Left colon (tissue), 2 donors: ENCODE measurements at regions not wholly inside any gene's neighbourhood (a gene's known extent, or its start where the extent isn't known, plus 50 kb on each side); places are given as distances from the start of the nearest gene placed in this dataset.

ENCODE experiments used
- ATAC-seq: fragments of 200-7000 bp; cut with Tn5 transposase; one replicate; pipeline ENCODE4 v1.9.1; 2020; ENCODE audit warnings: mild to moderate bottlenecking, moderate library complexity
- DNase-seq, 2 donors: peaks; one replicate each; pipeline ENCODE4 v3.0.0-alpha.2; 2020
- intact Hi-C, 2 donors: fragments of 100-400 bp; cut with DNase I in 1 of 2; cut with micrococcal nuclease in 1 of 2; formaldehyde crosslinking; loops; one replicate each; pipeline versions ENCODE4 v1.11.2 to v1.14.0; 2022; cut with DNase I, micrococcal nuclease
- donor health status: DM: no; HTN: no; CAD: no.
- donor health status: DM: yes; HTN: yes; CAD: no.

- intact Hi-C loops = no loop called here
- ATAC-seq (no peak), DNase-seq (no peak)
Measured at GRCh38 chr20:10763112-10763511, 89.3 kb upstream of the JAG1 start.

GRCh38 chr20:10769700-10770099 is 95.9 kb upstream of the JAG1 start:
- DNase-seq = no peak
- intact Hi-C loops = no loop called here
- no peak for ATAC-seq

- ATAC-seq (no peak), DNase-seq (no peak)
- intact Hi-C loops = no loop called here
Measured at GRCh38 chr20:10770753-10771152, 97.0 kb upstream of the JAG1 start.

- ATAC-seq (no peak), DNase-seq (no peak)
- intact Hi-C loops = no loop called here
Measured at GRCh38 chr20:10771435-10772140, 97.8 kb upstream of the JAG1 start.

GRCh38 chr20:10774357-10774943 is 100.7 kb upstream of the JAG1 start:
- ATAC-seq (no peak), DNase-seq (no peak)
- intact Hi-C loops = no loop called here

DNA sequence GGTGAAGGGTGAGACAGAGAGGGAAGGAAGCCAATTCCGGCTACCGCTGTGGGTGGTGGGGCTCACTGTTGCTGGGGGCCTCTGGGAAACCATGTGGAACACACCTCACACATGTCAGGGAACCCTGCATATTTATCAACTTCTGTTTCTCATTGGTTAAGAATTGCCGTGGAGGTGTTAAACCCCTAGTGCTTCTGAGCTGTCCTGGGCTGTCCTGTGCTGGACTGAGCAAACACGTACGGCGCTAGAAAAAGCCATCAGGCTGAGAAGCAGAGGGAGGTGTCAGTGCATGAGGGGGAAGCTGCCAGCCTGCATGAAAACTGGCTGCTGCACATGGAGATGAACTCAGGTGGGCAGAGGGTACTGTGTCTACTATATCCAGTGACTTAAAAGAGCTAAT is 103.9 kb upstream of the JAG1 start:
- ATAC-seq (no peak), DNase-seq (no peak)

GRCh38 chr20:10779911-10780310 is 106.1 kb upstream of the JAG1 start:
- DNase-seq (no peak), ATAC-seq (no peak)

More for the DNA sequence above, 103.9 kb upstream of the JAG1 start:
- intact Hi-C loops = no loop called here

GRCh38 chr20:10780901-10781300 is 107.1 kb upstream of the JAG1 start:
- DNase-seq (no peak), ATAC-seq (no peak)
- intact Hi-C loops = no loop called here

More at GRCh38 chr20:10779911-10780310, 106.1 kb upstream of the JAG1 start:
- intact Hi-C loops = no loop called here

DNA sequence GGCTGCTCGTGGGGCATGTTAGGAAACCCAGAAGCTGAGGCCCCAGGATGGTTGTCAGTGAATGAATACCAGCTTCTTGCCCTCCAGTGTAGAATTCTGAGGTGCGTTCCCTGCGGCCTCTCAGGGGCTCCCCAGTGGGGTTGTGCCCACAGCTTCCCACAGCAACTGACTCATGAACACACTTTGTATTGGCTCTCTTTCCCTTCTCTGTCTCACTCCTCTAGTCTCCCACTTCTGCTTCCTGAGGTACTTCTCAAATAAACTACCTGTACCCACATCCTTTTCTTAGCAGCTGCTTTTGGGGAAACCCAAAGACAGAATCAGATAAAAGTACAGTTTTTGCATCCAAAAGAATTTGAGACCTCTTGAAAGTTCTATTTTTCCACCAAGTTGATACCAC is 107.7 kb upstream of the JAG1 start:
- no peak for DNase-seq
- intact Hi-C loops = no loop called here
- no peak for ATAC-seq

- DNase-seq = no peak
- peak; percentile 85 for ATAC-seq
Measured at GRCh38 chr20:10783707-10784553, 110.1 kb upstream of the JAG1 start.

GRCh38 chr20:10784554-10785183 is 110.9 kb upstream of the JAG1 start:
- intact Hi-C loops = no loop called here
- ATAC-seq = no peak
- DNase-seq = no peak

More at GRCh38 chr20:10783707-10784553, 110.1 kb upstream of the JAG1 start:
- intact Hi-C loops = no loop called here

DNA sequence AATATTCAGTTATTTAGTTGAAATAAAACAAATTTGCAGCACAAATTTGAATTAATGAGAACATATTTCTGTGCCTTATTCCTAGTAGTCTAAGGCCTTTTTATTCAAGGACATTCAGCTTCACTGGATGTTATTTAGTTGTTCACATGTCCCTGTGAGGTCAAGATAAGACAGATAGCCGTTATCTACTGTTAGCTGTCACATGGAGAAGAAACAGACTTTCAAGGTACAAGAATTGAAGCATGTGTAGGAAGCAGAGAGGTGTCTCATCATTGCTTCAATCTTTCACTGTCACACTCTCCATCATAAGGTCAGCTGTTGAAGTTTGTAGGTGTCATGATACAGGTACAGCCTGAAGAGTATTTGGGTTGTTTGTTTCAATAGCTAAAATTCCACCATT is 112.9 kb upstream of the JAG1 start:
- no peak for DNase-seq

DNA sequence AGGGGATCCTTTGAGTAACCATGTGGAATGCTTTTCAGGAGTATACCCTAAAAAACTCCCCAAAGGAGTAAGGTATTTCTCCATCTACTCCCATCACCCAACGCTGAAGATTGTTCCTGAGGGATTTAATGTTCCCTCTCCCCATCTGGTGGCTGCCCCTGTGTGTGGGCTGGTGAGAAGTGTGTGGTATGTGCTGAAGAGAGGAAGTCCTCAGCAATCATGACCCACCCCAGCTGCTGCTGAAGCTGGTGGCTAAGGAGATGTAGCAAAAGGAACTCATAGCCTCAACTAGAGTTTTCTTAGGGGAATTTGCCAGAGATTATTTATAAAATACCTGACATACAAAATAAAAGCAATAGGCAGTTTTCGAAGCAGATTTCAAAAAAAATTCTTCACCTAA is 114.3 kb upstream of the JAG1 start:
- ATAC-seq = no peak
- DNase-seq = no peak
- intact Hi-C loops = no loop called here

More for the DNA sequence above, 112.9 kb upstream of the JAG1 start:
- no peak for ATAC-seq
- intact Hi-C loops = no loop called here

GRCh38 chr20:10788877-10789276 is 115.1 kb upstream of the JAG1 start:
- DNase-seq (no peak), ATAC-seq (no peak)
- intact Hi-C loops = no loop called here

GRCh38 chr20:10789386-10789785 is 115.6 kb upstream of the JAG1 start:
- no peak for ATAC-seq
- intact Hi-C loops = no loop called here
- DNase-seq = no peak

DNA sequence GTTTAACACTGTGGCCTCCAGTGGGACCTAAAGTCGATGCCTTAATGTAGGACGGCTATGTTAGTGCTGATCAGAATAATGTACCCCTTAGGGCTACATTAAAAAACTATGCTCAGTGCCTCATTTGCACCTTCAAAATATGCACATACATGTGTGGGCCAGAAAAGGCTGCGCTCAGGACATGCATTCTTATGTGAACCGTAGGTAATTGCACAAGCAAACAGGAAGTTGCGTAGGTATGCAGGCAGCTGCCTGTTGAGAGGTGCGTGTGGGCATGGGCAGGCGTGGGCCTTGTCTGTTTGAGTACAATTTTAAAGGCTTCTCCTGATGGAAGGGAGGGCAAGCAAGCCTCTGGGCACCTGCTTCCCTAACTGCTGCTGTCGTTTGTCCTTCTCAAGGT is 116.2 kb upstream of the JAG1 start:
- intact Hi-C loops = no loop called here
- DNase-seq (peak in 1 of 2 donors; percentile 12), ATAC-seq (peak; percentile 74)

- intact Hi-C loops = no loop called here
- no peak for ATAC-seq
Measured at GRCh38 chr20:10792291-10792690, 118.5 kb upstream of the JAG1 start.

DNA sequence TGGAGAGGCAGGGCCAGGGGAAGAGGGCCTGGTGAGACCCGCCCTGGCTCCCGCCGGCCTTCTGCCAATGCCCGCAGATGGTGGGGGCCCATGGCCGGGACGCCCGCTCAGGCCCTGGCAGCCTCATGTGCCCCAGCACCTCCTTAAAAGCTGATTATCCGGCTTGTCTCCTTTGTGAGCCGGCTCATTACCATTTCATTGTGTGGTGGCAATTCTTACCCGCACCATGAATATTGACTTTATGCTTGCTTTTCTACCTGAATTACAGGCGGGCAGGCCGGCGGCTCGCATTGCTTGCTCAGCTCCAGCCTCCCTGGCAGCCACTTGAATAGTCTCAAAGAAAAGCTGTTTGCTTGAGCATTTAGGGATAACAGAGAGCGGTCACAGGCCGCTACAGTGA is 120.0 kb upstream of the JAG1 start:
- no peak for DNase-seq
- no peak for ATAC-seq
- intact Hi-C loops = no loop called here

More at GRCh38 chr20:10792291-10792690, 118.5 kb upstream of the JAG1 start:
- DNase-seq = no peak

- DNase-seq = no peak
- intact Hi-C loops = no loop called here
- ATAC-seq = no peak
Measured at GRCh38 chr20:10794765-10795164, 121.0 kb upstream of the JAG1 start.
